Memory B cell (primary cell): ENCODE measurements at regions not wholly inside any gene's neighbourhood (a gene's known extent, or its start where the extent isn't known, plus 50 kb on each side); places are given as distances from the start of the nearest gene placed in this dataset.

Experiments used
- ATAC-seq: fragments of 150-1000 bp; cut with Tn5 transposase; 2 replicates; pipeline ENCODE4 v1.10.0; 2021; ENCODE audit warnings: low read depth, mild to moderate bottlenecking, moderate library complexity
- DNase-seq, 2 donors: peaks; one replicate each; pipeline ENCODE4 v3.0.0; 2022; ENCODE audit warnings: low spot score in 2 of 2
- H3K27ac Mint-ChIP-seq: one replicate; pipeline ENCODE4 v1.8.0; 2022; ENCODE audit warnings: mild to moderate bottlenecking, moderate library complexity, mixed read lengths
- H3K27me3 Mint-ChIP-seq: one replicate; pipeline ENCODE4 v1.8.0; 2022; ENCODE audit warnings: mixed read lengths
- H3K36me3 Mint-ChIP-seq: one replicate; pipeline ENCODE4 v1.8.0; 2022; ENCODE audit warnings: mild to moderate bottlenecking, mixed read lengths
- H3K4me1 Mint-ChIP-seq: one replicate; pipeline ENCODE4 v1.8.0; 2022; ENCODE audit warnings: mixed read lengths
- H3K4me3 Mint-ChIP-seq: one replicate; pipeline ENCODE4 v1.8.0; 2022; ENCODE audit warnings: mild to moderate bottlenecking, moderate library complexity, mixed read lengths
- H3K9me3 Mint-ChIP-seq: one replicate; pipeline ENCODE4 v1.8.0; 2022; ENCODE audit warnings: mixed read lengths

DNA sequence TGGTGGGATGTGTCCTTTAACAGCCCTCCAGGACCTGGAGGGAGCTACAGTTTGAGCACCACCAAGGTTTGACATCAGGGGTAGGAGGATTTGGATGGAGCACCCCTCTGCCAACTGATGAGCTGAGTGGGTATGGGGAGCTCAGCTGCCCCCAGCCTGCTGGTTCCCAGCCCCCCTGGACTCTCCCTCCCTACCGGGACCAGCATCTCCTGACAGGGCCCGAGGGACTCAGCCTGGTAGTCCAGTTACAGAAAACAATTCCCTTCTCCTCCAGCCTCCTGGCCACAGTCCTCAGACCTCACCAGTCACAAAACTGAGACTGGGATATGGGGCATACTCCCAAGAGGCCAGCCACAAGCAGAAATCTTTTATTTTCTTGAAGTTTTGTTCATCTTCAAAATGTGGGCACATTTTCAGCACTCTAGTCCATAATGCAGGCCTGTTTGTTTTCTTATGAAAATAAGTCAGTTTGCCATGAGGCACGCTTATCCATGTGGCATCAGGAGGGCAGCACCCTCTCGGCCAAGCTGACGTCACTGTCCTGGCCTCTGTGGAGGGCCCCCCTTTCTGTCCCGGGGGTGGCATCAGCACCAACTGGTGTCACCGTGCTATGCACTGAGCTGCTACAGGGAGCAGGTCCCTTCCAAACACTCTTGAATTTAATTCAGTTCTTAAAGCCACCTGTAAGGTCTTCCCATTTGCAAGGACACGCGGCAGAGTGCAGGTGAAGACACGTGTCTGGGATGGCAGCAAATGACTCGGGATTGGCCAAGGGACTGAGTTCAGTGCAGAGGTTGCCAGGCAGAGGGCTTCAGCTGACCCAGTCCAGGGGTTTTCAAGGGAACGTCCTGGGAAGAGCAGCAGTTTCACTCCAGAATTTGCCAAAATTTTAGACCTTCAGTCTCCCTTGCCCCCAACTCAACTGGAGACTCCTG is 187.6 kb downstream of the GADD45G start:
- no peak for DNase-seq
- no peak for ATAC-seq
- H3K4me3 Mint-ChIP-seq: no peak overlapping the region

DNA sequence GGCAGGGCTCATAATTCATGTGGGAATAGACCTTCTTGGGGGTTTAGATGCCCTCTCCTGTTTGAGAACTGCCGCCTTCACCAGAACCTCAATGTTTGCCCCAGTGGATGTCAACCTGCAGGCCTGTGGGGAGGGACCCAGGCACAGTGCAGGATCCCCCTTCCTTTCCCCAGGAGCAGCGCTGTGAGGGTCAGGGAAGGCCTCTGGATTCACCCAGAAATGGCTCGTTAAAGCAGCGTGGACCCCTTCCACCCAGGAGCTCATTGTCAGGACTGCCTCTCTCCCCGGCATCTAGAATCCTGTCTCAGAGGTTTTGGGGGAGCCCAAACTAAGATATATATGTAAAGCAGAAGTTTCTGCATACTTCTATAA is 188.3 kb downstream of the GADD45G start:
- H3K27me3 Mint-ChIP-seq: peaks cover 2% of the 10 kb centered on the region
- no peaks in the 10 kb centered on the region for H3K9me3 Mint-ChIP-seq
- H3K27ac Mint-ChIP-seq: no peak overlapping the region
- peaks cover 4% of the 10 kb centered on the region for H3K4me1 Mint-ChIP-seq
- no peak for DNase-seq
- H3K36me3 Mint-ChIP-seq: no peaks in the 10 kb centered on the region
- no peak for ATAC-seq
- H3K4me3 Mint-ChIP-seq: no peak overlapping the region

More for the DNA sequence above, 187.6 kb downstream of the GADD45G start:
- no peak overlapping the region for H3K27ac Mint-ChIP-seq
- peaks cover 2% of the 10 kb centered on the region for H3K27me3 Mint-ChIP-seq
- no peaks in the 10 kb centered on the region for H3K36me3 Mint-ChIP-seq
- peaks cover 5% of the 10 kb centered on the region for H3K4me1 Mint-ChIP-seq
- H3K9me3 Mint-ChIP-seq: no peaks in the 10 kb centered on the region

DNA sequence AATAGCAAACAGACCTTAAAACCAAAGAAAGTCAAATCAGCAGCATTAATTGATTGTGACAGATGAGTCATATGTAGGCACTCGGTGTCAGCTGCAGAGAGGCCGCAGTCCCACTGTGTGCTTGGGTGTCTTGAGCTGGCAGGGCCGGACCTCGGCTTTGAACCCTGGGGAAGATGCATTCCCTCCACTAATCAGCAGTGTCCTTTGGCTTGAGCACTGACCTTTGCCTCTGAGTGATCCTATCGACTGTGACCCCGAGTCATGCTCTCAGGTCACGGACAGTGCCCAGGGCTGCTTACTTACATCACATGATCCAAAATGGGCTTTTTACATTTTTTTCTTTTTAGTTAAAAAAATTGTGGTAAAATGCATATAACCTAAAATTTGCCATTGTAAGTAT is 188.7 kb downstream of the GADD45G start:
- Mint-ChIP-seq H3K27me3 (peaks cover 2% of the 10 kb centered on the region), H3K9me3 (no peaks in the 10 kb centered on the region), H3K27ac (no peak overlapping the region), H3K36me3 (no peaks in the 10 kb centered on the region), H3K4me1 (peaks cover 3% of the 10 kb centered on the region), H3K4me3 (no peak overlapping the region)
- ATAC-seq: no peak
- DNase-seq: no peak

DNA sequence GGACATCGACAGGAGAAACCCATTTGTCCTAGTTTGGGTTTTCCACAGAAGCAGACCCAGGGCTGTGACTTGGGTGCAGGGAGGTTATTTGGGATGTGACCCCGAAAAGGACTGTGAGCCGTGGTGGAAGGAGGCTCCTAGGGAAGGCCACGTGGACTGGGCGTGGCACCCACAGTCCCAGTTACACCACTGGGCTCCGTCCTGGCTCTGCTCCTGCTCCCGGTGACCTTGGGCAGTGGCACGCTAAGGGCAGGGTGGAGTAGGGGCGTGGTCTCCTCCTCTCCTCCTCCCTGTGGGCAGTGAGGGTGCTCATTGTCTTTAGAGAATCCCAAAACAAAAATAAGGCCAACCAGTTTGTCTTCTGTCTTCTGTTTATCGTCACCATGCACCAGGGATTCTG is 190.1 kb downstream of the GADD45G start:
- ATAC-seq (no peak), DNase-seq (no peak)
- H3K4me1 Mint-ChIP-seq: peaks cover 3% of the 10 kb centered on the region
- no peak overlapping the region for H3K27ac Mint-ChIP-seq
- H3K36me3 Mint-ChIP-seq: no peaks in the 10 kb centered on the region
- H3K27me3 Mint-ChIP-seq: peaks cover 2% of the 10 kb centered on the region
- no peak overlapping the region for H3K4me3 Mint-ChIP-seq
- H3K9me3 Mint-ChIP-seq: no peaks in the 10 kb centered on the region

DNA sequence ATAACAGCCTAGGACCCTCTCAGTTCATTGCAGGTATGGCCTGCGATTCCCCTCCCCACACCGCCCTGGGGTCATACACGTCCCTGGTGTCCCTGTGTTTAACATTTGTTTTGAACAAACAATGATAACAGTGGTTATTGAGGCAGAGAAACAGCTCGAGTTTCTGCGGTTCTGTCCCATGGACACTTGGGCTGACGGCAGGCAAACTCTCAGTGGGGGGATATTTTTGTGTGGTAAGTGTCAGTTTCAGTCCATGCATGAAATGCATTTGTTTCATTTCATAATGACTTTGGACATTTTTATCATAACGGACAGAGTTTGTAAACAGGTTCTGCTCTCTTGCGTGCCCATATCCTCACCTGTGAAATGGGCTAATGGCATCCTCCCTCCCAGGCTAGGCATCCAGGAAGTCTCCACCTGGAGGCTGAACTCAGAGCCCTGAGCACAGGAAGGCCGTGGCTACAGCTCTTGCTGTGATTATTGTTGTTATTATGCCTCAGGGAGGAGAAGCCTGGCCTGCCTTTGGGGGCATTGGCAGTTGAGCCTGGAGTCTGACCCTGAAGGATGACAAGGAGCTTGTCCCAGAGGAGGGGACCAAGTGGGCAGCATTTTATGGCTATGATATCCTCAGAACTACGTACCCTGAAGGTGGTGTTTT is 190.9 kb downstream of the GADD45G start:
- ATAC-seq (no peak), DNase-seq (no peak)
- H3K27ac Mint-ChIP-seq: no peak overlapping the region
- peaks cover 1% of the 10 kb centered on the region for H3K27me3 Mint-ChIP-seq
- H3K36me3 Mint-ChIP-seq: no peaks in the 10 kb centered on the region
- H3K4me1 Mint-ChIP-seq: peaks cover 2% of the 10 kb centered on the region
- H3K4me3 Mint-ChIP-seq: no peak overlapping the region
- no peaks in the 10 kb centered on the region for H3K9me3 Mint-ChIP-seq

DNA sequence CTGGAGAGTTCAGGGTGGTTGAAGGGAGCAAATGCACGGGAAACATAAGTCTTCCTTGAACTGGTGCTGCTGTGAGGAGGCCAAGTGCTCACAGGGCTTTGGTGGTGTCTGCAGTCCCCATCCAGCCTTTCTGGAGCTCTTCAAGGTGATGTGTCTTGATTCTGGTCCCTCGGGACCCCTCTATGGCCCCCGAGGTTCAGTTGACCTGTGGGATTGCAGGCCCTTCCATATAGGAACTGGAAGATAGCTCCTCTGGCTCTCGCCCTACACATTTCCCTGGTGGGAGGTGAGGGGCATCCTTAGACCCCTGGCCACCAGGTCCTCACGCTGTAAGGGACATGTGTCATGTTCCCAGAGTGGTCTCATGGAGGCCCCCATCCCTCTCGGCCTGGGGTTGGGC is 191.8 kb downstream of the GADD45G start:
- no peak for ATAC-seq
- Mint-ChIP-seq H3K9me3 (no peaks in the 10 kb centered on the region), H3K27me3 (no peaks in the 10 kb centered on the region), H3K4me1 (no peaks in the 10 kb centered on the region), H3K27ac (no peak overlapping the region), H3K36me3 (no peaks in the 10 kb centered on the region), H3K4me3 (no peak overlapping the region)
- no peak for DNase-seq

DNA sequence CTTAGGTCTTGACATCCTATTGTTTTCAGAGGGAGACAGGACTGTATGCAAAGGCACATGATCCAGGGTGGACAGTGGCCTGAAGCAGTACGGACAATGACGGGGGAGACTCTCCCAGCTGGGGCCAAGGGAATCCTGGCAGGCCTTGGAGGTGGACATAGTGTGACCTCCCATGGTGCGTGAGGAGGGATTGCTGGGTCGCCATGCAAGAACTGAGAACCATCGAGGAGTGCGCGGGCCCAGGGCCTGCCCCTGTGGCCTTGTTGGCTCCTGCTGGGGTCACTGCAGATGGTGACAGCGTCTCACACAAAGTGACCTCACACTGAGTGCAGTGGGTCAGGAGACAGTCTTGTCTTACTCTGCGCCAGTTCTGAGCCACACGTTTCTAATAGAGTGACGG is 192.4 kb downstream of the GADD45G start:
- H3K4me3 Mint-ChIP-seq: no peak overlapping the region
- no peaks in the 10 kb centered on the region for H3K36me3 Mint-ChIP-seq
- H3K4me1 Mint-ChIP-seq: no peaks in the 10 kb centered on the region
- DNase-seq (no peak), ATAC-seq (no peak)
- no peaks in the 10 kb centered on the region for H3K9me3 Mint-ChIP-seq
- no peak overlapping the region for H3K27ac Mint-ChIP-seq
- H3K27me3 Mint-ChIP-seq: no peaks in the 10 kb centered on the region

DNA sequence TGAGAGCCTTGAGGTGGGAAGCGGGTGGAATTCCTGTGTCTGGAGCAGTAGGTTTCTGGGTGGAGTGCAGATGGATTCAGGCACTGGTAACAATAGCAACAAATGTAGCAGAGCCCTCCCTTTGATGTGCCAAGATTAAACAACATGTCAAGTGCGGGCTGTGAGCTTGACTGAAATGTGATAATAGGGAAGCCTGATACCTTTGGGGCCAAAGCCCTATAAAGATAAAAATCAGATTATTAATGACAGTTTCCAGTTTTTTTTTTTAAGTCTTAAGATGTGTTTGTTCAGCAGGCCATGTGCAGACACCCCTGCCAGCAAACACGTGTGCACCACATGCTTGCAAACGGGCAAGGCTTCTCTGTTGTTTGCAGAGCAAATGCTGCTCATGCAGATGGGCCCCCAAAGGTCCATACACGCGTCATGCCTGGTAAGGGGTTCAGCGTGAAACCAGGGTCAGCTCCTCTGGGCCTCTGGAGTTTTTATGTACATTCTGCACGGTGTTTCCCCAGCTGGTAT is 193.2 kb downstream of the GADD45G start:
- ATAC-seq: no peak
- Mint-ChIP-seq H3K4me3 (no peak overlapping the region), H3K9me3 (no peaks in the 10 kb centered on the region)

DNA sequence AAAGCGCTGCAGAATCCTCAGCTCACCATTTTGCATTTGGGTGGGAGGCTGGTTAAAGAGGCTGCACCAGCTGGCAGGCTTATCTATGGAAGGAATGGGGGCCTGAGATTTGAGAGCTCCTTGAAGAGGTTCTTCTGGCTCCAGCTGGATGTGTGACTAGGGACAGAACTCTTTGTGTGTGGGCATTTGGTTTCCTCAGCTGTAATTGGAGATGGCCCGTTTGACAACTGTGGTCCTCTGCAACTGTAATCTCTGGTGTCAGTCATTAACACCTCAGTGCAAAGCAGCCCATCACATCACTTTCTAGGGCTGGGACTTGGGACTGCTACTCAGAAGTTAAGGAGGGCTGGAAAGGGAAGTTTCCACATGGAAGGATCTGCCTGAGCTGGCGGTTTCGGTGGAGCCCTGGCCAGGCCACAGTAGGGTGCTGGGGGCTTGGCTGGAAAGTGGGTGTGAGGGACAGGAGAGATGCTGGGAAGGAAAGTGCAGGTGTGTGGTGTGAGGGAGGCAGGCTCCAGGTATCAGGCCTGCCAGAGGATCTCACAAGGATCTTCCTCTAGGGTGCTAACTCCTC is 193.8 kb downstream of the GADD45G start:
- ATAC-seq: no peak
- Mint-ChIP-seq H3K27me3 (no peaks in the 10 kb centered on the region), H3K9me3 (no peaks in the 10 kb centered on the region), H3K4me3 (no peak overlapping the region), H3K27ac (no peak overlapping the region), H3K4me1 (no peaks in the 10 kb centered on the region), H3K36me3 (no peaks in the 10 kb centered on the region)
- no peak for DNase-seq

More for the DNA sequence above, 193.2 kb downstream of the GADD45G start:
- Mint-ChIP-seq H3K36me3 (no peaks in the 10 kb centered on the region), H3K27me3 (no peaks in the 10 kb centered on the region), H3K4me1 (no peaks in the 10 kb centered on the region), H3K27ac (no peak overlapping the region)
- no peak for DNase-seq

DNA sequence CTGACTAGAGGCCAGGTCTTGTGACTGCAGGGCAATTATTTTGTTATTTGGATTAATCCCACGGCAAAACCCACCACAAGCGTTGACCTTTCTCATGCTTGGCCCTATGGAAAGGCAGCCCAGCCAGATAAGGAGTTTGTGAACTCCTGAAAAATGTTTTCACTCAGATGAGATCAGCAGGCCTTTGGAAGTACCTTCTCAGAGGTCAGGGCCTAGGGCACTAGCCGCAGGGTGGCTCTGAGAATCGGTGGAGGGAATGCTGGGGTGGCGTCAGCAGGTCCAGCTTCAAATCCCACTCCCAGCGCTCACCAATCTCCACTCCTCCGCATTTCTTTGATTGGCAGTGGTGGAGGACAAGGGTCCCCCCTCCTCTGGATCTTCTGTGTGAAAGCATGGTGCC is 194.4 kb downstream of the GADD45G start:
- Mint-ChIP-seq H3K36me3 (no peaks in the 10 kb centered on the region), H3K4me3 (no peak overlapping the region), H3K27ac (no peak overlapping the region), H3K9me3 (no peaks in the 10 kb centered on the region), H3K4me1 (no peaks in the 10 kb centered on the region), H3K27me3 (peaks cover 4% of the 10 kb centered on the region)
- no peak for ATAC-seq
- no peak for DNase-seq

DNA sequence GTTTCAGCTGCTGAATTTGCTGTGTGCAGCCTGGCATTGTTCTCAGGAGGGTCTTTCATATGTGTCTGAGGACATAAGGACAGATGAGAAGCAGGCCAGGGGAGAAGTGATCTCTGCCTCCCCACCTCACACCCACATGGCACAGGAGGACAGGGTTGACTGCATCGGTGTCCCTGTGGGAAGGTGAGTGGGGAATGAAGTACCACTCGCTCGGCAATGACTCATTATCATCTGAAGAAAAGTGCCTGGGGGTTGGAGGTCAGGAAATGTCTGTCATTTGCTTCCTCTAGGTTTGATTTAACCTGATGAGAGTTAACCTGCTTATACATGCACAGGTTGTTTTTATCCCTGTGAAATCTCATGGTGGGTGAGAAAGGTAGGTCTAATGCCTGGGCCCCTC is 195.0 kb downstream of the GADD45G start:
- no peak overlapping the region for H3K4me3 Mint-ChIP-seq
- H3K36me3 Mint-ChIP-seq: no peaks in the 10 kb centered on the region
- no peak overlapping the region for H3K27ac Mint-ChIP-seq
- no peaks in the 10 kb centered on the region for H3K9me3 Mint-ChIP-seq
- no peaks in the 10 kb centered on the region for H3K4me1 Mint-ChIP-seq
- DNase-seq (no peak), ATAC-seq (no peak)
- peaks cover 4% of the 10 kb centered on the region for H3K27me3 Mint-ChIP-seq

DNA sequence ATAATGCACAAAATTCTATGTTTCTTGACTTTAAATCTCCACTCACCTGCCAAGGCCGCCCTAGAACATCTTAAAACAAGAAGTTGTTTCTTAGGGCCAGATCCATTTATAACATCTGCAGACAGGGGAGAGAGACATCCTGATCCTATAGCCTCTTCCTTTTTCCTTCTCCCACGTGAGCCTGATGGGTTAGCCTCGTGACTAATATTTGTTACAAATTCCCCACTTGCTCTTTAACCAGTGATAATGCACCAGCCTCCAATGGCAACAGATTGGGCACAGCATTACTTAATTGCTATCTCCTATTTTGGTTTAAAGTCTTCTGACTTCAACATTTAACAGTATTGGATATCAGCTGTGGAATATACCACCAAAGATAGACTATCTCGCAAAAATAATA is 196.5 kb downstream of the GADD45G start:
- no peak overlapping the region for H3K4me3 Mint-ChIP-seq
- H3K27me3 Mint-ChIP-seq: peaks cover 4% of the 10 kb centered on the region
- H3K27ac Mint-ChIP-seq: no peak overlapping the region
- no peak for DNase-seq
- H3K36me3 Mint-ChIP-seq: no peaks in the 10 kb centered on the region
- H3K4me1 Mint-ChIP-seq: no peaks in the 10 kb centered on the region
- ATAC-seq: no peak
- H3K9me3 Mint-ChIP-seq: no peaks in the 10 kb centered on the region

DNA sequence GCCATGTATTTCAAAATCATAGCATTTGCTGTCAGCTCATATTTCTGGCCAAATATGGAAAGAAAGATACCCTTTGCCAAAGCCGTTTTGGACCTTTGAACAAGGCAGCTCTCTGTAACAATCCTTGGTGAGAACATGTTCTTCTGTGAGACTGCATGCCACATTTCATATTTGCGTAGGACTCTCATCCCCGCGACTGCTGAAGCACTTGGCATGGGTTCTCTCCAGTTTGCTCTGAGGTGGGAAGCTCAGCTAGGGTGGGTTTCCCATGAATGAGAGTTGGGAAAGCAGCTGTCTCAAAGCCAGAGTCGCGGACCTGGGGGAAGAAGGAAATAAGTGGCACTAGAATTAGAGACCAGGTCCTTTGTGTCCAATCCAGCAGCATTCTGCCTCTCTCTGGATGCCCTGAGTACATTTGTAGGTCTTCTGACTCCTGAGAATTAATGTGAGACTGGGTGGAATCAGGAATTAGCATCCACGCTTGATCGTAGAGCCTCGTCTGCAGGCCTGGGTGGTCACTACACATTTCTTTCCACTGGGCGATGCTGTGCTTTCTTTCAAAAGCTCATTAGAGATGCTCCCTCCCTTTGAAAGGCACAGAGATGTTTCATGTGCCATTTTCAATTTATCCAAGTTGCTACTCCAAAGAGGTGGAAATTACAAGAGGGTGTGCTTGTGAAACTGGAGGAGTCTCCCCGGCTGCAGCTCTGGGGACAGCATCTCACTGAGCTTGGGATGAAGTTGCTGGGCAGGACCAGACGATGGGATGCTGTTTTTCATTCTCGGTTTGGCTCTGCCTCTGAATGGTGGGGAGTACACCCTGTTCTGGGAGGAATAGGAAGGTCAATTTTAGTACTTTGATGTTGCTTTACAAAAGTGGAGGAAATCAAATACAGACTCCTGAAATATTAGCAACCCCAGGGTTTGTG is 197.2 kb downstream of the GADD45G start:
- H3K36me3 Mint-ChIP-seq: no peaks in the 10 kb centered on the region
- H3K9me3 Mint-ChIP-seq: no peaks in the 10 kb centered on the region
- ATAC-seq (no peak), DNase-seq (no peak)
- H3K4me3 Mint-ChIP-seq: no peak overlapping the region
- peaks cover 4% of the 10 kb centered on the region for H3K27me3 Mint-ChIP-seq
- H3K27ac Mint-ChIP-seq: no peak overlapping the region
- H3K4me1 Mint-ChIP-seq: no peaks in the 10 kb centered on the region
